Sciatic nerve (tissue), 2 donors: ENCODE measurements at regions not wholly inside any gene's neighbourhood (a gene's known extent, or its start where the extent isn't known, plus 50 kb on each side); places are given as distances from the start of the nearest gene placed in this dataset.

ENCODE experiments used
- ATAC-seq: fragments of 200-7000 bp; cut with Tn5 transposase; one replicate; pipeline ENCODE4 v1.9.1; 2020; ENCODE audit warnings: mild to moderate bottlenecking, moderate library complexity
- DNase-seq: peaks from one replicate; pipeline ENCODE4 v3.0.0-alpha.2; 2020; ENCODE audit warnings: low spot score
- intact Hi-C: fragments of 100-400 bp; cut with DNase I; formaldehyde crosslinking; loops from one replicate; pipeline ENCODE4 v1.14.2; 2022
- donor health status: DM: no; HTN: no; CAD: no.
- donor health status: DM: no; HTN: no; CAD: no.

DNA sequence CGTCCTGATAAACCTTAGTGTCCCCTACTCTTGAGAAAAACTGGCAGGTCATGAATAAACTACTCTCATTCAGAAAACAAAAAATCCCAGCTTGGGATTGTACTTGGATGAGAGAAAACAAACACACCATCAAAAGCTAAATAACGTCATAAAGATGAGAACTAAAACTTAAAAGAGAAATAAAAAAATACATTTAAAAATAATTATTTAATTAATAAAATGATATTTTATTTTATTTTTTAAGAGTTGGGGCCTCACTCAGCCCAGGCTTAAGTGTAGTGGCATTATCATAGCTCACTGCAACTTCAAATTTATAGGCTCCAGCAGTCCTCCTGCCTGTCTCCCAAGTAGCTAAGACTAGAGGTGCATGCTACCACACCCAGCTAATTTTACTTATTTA lies 125.4 kb upstream of the CA10 start:
- DNase-seq (no peak), ATAC-seq (no peak)
- intact Hi-C loops: no loop called here

DNA sequence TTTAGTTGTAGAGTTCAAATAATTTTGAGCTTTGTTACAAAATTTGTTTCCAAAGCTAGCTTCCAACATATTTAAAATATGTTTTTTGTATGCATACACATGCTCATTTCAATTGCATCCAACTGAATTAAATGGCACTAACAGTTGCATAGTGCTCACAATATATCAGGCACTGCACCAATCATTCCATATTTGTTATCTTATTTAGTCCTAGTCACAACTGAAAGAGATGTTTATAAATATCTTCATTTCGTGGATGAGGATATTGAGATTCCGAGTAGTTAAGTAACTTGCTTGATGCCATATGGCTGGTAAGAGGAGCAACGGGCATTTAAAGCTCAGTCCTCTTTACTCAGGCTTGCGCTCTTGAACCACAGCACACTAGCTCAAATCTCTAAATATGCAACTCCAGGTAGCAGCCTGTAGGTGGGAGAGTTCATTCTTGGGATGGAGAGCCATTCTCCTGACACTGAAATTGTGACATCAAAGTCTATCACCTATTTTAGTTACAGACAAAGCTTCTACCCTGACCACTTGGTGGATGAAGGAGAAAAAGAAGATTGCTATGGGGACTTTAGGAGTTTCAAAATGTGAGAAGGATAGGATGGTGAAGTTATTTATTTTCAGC lies 118.0 kb upstream of the CA10 start:
- intact Hi-C loops: no loop called here
- no peak for ATAC-seq

DNA sequence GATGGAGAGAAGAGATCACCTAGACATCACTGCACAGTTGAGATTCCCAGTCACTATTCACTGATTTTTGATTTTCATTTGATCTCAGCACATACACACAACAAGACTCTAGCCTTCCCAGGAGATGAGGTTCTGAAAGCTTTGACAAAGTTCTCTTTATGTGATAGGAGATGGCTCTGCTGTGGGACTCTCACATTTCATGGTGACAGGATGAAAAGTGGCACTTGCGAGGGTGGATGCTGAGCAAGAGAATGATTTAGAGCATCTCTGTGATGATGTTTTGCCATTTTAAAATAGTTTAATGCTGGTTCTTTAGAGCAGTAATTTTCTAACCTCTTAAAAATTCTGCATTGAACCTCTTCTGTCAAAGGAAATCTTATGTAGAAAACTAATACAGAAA lies 113.3 kb upstream of the CA10 start:
- intact Hi-C loops: no loop called here
- no peak for ATAC-seq
- DNase-seq: no peak

More for the DNA sequence above, 118.0 kb upstream of the CA10 start:
- no peak for DNase-seq

DNA sequence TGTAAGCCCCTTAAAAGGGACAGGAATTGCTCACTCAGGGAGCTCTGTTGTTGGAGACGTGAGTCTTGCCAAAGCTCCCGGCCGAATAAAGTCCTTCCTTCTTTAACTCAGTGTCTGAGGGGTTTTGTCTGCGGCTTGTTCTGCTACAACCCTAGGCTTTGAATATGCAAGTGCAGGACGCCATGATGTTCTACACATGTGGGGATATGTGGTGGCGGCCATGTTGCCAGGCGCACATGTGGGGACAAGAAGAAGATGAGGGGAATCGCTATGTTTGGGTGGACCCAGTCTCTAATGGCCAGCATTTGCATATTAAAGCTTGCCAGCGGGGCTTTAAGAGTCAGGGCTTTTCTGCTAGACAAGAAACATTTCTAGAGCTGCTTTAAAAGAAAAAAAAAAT lies 96.8 kb upstream of the CA10 start:
- intact Hi-C loops: no loop called here
- no peak for DNase-seq
- no peak for ATAC-seq

DNA sequence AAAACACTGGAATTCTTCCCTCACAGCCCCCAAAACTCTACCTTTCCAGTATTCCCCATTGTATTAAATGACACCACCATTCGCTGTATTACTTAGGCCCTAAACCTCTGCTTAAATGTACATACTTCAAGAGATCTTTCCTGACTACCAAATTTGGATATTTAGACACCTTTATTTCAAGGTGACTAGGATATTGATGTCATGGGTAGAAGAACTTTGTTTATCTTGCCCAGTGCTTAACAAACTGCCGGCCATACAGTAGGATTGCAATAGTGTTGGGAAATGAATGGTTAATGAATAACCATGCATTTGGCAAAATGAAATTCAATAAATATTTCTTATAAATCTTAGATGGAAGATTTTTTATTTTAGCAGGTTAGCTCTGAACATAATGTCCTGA lies 86.2 kb upstream of the CA10 start:
- ATAC-seq (no peak), DNase-seq (no peak)
- intact Hi-C loops: no loop called here

DNA sequence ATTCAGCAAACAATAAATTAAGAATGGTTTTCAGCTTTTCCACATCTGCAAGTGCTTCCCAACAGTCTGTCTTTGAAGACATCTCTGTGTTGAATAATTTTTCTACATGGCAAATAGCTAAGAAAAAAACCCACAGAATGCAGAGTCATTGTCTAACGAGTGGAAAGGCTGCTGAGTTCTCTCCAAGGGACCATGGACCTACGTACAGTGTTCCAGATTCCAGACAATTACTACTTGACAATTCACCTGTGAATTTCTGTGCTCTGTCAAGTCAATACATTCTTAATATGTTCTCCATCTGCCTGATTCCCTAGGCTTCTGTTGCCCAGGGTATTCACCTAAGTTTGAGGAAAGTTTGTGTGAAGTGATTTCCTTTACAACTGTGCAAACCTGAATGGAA lies 83.8 kb upstream of the CA10 start:
- ATAC-seq (no peak), DNase-seq (no peak)
- intact Hi-C loops: no loop called here

DNA sequence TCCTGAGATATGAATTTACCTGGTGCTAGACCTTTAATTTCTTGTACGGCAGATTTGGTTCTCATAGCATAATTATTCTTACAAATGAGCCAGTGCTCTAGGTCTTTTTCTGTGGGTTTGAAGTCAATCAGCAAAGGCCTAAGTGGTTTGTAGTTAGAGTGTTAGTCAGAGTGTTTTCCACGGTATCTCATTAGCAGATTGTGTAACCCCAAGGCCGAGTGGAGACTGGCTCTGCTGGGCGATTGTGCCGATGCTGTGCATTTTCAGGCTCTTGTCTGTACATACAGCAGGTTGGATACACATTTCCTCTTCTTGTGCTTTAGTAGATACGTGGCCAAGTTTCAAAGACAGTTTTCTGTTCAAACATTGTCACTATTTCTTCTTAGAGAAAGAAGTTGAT lies 78.6 kb upstream of the CA10 start:
- DNase-seq (no peak), ATAC-seq (no peak)
- intact Hi-C loops: no loop called here

DNA sequence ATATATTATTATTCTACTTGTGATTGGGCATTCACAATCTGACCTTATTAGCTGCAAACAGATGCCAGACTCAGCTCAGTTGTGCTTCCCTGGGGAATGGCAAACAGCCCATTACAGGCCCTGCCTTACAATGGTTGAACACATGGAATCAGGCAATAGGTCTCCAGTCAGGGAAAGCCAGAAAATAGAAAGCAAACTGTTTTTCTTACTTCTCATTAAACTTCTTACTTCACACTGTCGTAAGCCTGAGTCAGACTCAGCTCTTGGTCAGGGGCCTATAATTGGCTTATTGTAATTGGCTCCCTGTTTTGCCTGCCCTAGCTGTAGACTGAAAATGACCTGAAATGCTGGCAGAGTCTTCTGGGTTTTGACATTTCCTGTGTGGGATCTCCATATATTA lies 77.0 kb upstream of the CA10 start:
- intact Hi-C loops: no loop called here
- DNase-seq (no peak), ATAC-seq (no peak)

DNA sequence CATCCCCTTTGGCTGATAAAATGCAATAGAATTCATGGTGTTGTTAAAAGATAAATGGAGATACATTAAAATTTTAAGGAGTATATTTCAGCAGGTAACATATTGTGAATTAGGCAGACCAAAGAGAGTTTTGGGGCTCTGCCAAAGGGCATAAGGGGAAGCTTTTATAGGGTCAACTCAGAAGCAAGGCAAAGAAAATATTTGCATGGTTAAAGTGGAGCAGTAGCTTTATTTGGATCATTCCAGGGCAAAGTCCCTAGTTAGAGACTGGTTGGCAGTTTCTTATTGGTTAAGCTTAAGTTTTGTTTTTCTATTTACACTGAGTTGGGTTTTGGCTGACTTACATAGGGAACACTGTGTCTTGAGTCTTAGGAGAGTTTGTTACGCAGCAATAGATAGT lies 75.1 kb upstream of the CA10 start:
- no peak for ATAC-seq
- intact Hi-C loops: no loop called here
- DNase-seq: no peak

DNA sequence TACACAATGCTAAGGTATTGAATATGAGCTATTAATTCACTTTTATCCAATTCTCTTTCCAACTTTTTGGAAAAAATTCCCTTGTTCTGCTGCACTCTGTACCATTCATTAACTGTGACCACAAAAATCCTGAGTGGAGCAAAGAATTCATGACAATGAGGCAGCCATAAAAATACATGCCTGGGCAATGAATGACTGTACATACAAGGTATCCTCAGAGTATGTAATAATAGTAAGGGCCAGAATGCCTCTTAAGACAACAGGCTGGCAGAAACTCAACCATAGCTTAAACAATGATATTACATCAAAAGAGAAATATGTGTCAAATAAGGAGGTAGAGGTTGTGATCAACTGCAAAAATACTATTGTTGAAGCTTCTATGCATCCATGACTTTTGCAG lies 74.7 kb upstream of the CA10 start:
- intact Hi-C loops: no loop called here
- ATAC-seq (no peak), DNase-seq (no peak)

DNA sequence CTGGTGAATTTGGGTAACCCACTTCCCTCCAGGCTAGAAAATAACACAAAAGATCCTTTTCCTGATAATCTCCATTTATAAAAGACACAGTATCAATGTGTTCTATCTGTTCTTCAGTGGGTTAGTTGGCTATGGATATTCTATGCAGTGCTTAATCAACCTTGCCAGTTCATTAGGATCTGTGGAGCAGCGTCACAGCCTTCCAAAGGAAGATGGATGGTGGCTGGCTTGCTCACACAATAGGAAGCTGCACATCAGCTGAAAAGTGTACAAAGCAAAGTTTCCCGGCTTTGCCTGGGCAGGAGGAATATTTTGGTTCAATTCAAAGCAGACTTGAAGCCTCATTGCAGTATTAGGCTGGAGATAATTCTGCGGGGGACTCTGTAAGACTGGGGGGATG lies 70.3 kb upstream of the CA10 start:
- intact Hi-C loops: no loop called here

DNA sequence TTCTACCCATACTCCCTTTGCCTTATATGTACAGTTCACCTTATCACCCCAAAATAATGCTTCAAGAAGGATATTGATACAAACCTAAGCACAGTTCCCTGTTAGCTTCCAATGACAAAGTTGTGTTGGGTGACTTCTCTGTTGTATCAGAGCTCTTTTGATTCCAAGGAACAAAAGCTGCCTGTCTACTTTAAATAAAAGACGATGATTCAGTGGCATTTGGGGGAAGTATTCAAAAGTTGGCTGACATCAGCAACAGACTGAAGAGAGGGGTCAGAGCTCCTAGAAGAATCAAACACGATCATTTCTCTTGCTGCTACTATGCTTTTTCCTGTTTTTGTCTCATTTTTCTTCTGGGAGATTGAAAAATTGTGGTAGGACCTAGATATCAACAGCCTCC lies 69.4 kb upstream of the CA10 start:
- no peak for DNase-seq
- no peak for ATAC-seq
- intact Hi-C loops: no loop called here

More for the DNA sequence above, 70.3 kb upstream of the CA10 start:
- ATAC-seq: no peak
- DNase-seq: no peak

DNA sequence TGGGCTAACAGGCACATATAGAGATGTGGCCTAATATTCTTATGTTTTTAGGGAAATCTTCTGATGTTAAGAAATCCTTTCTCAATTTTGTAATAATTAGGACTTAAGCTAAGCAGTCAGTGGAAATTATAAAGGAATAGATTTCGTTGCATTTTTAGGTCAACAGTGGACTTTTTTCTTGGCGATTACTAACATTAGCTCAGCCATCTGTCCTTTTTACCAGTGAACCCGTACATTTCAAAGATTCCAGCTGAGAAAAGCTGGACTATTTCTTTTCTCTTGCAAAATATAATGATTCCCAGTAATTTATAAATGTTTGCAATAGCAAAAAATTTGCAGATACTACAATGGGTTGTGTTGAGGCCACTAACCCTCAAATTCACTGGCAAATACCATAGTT lies 54.9 kb upstream of the CA10 start:
- ATAC-seq (no peak), DNase-seq (no peak)
- intact Hi-C loops: no loop called here

DNA sequence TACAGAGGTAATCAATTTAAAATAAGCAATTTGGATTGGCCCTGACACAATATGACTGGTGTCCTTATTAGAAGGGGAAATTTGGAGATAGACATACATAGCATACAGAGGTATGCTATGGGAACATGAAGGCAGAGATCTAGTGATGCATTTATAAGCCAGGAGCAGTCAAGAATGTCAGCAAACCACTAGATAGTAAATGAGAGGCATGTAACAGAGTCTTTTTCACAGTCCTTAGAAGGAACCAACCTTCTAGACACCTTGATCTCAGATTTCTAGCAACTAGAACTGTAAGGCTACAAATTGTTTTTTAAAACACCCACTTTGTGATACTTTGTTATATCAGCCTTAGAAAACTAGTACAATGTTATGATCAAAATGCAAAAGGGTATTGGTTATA lies 54.3 kb upstream of the CA10 start:
- intact Hi-C loops: no loop called here
- no peak for ATAC-seq
- DNase-seq: no peak

DNA sequence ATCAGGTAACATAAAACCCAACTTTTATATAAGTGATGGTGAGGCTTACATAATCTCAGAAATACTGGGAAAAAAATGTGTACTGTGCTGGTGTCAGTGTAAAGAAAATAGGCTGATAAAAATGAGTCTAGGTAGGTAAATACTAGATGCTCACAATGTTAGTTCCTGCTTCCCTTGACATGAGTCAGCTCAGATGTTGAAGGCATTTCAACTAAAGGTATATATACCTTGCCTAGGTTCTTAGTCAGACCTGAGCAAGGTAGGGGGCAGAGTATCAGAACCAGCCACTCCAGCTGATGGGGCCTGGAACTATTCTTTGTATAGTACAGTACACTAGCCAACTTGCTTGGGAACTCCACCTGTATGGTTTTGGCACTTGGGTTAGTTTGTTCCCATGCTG lies 51.0 kb upstream of the CA10 start:
- intact Hi-C loops: no loop called here
- ATAC-seq (no peak), DNase-seq (no peak)
